HG02798 (cell line): ENCODE measurements at regions not wholly inside any gene's neighbourhood (a gene's known extent, or its start where the extent isn't known, plus 50 kb on each side); places are given as distances from the start of the nearest gene placed in this dataset.

Source experiments
- ATAC-seq: cut with Tn5 transposase; IDR thresholded peaks from one replicate; pipeline ENCODE4 v1.9.1; 2021; ENCODE audit warnings: mild to moderate bottlenecking; ENCODE audit not compliant: unreplicated experiment, poor library complexity

- no peak for ATAC-seq
These were observed 249.8 kb downstream of the TXNL1 start for GRCh38 chr18:56388571-56388970.

DNA sequence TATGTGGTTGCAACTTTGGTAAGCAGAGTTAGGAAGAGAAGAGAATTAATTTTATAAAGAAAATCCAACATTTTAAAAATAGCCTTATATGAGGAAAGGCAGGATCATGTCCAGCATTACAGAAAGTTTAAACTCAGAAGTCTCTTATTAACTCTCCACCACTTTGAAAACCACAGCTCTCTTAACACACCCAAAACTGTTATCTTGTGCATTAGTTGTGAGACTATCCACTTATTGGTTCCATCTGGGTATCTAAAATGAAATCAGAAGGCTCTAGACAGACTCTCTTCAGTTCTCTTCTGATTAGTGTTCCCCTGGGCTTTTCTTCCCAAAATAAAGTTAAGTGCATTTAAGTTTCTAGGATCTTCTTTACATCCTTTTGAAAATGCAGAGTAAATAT is 251.5 kb downstream of the TXNL1 start:
- ATAC-seq, result no peak

DNA sequence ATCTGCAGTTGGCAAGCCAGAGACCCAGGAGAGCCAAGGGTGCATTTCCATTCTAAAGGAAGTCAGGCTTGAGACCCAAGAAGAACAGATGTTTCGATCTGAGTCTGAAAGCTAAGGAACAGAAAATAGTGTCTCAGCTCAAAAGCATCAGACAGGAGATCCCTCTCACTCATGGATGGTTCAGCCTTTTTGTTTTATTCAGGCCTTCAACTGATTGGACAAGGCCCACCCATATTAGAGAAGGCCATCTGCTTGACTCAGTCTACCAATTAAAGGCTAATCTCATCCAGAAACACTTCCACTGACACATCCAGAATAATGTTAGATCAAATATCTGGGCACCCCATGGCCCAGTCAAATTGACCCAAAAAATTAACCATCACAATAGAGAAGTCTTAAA is 255.0 kb downstream of the TXNL1 start:
- no peak for ATAC-seq

- ATAC-seq, result no peak
These were observed 255.9 kb downstream of the TXNL1 start for GRCh38 chr18:56382541-56382940.

- no peak for ATAC-seq
These were observed 257.2 kb downstream of the TXNL1 start for GRCh38 chr18:56381196-56381595.

- no peak for ATAC-seq
These were observed 257.7 kb downstream of the TXNL1 start for GRCh38 chr18:56380685-56381084.

GRCh38 chr18:56379256-56379655 is 259.1 kb downstream of the TXNL1 start:
- no peak for ATAC-seq

- no peak for ATAC-seq
These were observed 261.2 kb downstream of the TXNL1 start for GRCh38 chr18:56377231-56377630.

DNA sequence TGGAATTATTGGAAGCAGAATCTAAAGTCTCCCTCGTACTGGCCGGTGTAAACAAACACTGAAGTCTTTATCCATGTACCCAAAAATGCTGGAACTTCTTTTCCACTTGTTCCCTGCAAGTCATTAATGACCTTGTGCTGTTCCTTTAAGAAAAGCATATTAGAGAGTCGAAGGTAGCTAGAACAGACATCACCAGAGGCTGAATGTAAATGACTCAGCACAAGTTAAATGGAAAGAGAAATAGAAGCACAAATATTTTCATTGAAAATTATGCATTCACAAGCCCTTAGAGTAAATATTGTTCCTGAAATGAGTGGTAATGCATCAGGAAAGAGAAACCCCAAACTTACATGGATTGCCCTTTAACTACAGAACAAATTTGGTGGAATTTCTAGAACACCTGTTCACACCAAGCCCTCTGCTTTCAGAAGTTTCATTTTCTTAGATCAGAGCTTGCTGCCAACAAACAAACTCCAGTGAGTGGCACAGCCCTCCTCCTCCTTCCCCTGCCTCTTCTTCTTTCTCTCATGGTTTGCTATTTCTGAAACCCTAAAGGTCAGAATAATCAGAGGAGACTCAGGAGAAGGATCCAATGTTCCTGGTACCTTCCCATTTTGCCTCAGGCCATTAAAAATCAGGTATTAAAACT is 264.3 kb downstream of the TXNL1 start:
- ATAC-seq, result no peak

GRCh38 chr18:56373601-56374000 is 264.8 kb downstream of the TXNL1 start:
- no peak for ATAC-seq

GRCh38 chr18:56368066-56368465 is 270.3 kb downstream of the TXNL1 start:
- no peak for ATAC-seq

GRCh38 chr18:56358608-56359280 is 279.6 kb downstream of the TXNL1 start:
- ATAC-seq, result no peak

GRCh38 chr18:56353663-56354260 is 284.6 kb downstream of the TXNL1 start:
- ATAC-seq, result no peak

DNA sequence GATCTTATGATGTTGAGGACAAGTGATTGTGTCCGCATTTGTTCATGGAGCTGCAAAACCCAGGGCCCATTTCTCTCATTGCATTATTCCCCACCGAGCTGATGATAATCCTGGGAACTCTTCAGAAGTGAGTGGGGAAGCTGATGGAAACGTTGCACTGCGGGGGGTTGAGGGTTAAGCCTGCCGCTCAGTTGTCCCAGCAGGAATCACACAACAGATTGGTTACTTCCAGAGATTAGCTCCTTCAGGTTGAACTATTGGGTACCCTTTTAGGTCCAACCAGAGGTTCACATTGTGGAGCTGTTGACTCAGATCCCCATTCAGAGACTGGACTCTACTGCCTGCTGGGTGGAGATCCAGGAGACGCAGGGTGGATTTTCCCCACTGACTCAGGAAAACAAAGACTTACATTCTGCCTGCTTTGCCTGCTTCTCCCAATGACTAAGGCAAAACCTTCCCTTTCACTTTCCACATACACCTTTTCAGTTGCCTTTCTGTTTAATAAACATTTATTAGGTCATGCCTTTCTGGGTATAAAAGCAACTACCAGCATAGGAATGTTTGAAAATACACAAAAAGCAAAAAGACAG is 286.4 kb downstream of the TXNL1 start:
- no peak for ATAC-seq

- ATAC-seq, result no peak
These were observed 300.9 kb downstream of the TXNL1 start for GRCh38 chr18:56337507-56337906.

- ATAC-seq, result no peak
These were observed 304.6 kb downstream of the TXNL1 start for GRCh38 chr18:56333839-56334238.

GRCh38 chr18:56333146-56333545 is 305.2 kb downstream of the TXNL1 start:
- no peak for ATAC-seq

DNA sequence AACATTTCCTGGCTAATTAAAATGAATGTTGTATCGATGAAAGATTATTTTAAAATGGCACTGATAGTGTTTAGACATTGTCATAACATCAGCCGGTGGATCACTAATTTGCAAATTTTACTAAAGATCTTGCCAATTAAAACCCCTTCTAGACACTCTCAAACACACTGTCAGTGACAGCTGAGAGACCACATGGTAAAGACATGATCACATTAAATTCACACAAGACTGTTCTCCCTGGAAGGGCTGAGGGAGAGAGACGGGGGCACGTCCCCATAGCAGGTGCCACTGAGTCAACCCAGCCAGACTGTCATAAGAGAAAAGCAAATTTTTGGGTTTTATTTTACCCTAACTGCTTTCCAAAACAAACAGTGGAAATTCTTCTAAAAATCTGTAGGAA is 306.0 kb downstream of the TXNL1 start:
- no peak for ATAC-seq

DNA sequence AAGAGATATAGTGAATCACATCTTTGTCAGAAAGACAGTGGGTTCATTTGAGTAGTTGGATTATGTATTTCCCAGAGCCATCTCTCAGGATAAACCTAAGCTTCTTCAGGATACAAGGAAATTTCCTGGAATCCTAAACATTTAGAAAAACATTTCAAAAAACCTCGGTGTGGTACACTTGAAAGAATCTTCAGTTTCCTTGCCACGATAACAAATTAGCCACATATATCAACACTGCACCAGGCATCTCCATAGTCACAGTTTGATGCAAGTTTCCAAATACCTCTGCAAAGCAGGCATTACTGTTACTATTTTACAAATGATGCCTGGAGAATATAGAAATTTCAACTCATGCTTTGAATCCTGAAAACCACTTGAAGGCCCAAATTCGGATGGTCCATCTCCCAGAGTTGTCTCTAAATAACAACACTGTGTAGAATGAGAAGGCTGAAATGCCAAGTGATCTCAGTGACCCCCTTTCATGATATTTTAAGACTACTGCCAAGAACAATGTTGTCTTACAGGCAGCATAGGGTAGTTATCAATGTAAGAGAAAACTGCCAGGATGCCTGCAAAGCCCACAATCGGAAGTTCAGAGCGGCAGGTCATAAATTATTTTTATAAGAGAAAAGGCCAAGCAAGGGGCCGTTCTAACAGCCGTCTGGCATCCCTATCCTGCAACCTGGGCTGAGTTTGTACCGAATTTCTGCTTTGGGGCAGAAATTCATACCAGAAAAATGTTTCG is 307.9 kb downstream of the TXNL1 start:
- no peak for ATAC-seq

DNA sequence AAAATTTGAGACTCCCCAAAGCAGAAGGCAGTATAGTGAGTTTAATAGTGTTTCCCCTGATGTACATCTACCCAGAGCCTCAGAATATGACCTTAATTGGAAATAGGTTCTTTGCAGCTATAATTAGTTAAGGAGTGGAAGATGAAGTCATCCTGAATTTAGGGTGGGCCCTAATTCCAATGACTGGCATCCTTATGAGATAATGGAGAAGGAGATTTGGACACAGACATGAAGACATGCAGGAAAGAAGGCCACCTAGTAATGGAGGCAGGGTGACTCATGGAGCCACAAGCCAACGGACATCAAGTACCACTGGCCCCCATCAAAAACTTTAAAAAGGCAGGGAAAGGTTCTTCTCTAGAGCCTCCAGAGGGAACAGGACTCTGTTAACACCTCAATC is 308.9 kb downstream of the TXNL1 start:
- ATAC-seq, result no peak
